ENCODE measurements at regions not wholly inside any gene's neighbourhood (a gene's known extent, or its start where the extent isn't known, plus 50 kb on each side); places are given as distances from the start of the nearest gene placed in this dataset.

DNA sequence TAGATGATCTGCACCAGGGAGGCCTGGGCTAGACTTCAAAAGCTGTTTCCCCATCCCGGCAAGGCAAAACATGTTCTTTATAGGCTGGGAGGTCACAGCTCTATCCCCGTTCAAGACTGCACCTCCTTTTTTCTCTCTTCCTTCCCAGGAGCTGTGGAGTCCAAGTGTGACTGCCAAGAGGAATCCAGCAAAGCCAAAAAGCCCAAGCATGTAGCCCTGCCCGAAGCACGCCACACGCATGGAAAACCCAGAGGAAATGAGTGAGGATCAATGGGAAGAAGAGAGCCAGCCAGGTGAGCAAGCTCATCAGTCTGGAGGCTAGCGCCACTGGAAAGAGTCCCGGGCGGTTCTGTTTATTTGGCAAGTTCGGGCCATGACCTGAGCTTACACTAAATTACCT, 240.4 kb downstream of the PRL start:
- TF ChIP-seq, protein P1, sequence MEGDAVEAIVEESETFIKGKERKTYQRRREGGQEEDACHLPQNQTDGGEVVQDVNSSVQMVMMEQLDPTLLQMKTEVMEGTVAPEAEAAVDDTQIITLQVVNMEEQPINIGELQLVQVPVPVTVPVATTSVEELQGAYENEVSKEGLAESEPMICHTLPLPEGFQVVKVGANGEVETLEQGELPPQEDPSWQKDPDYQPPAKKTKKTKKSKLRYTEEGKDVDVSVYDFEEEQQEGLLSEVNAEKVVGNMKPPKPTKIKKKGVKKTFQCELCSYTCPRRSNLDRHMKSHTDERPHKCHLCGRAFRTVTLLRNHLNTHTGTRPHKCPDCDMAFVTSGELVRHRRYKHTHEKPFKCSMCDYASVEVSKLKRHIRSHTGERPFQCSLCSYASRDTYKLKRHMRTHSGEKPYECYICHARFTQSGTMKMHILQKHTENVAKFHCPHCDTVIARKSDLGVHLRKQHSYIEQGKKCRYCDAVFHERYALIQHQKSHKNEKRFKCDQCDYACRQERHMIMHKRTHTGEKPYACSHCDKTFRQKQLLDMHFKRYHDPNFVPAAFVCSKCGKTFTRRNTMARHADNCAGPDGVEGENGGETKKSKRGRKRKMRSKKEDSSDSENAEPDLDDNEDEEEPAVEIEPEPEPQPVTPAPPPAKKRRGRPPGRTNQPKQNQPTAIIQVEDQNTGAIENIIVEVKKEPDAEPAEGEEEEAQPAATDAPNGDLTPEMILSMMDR (IDR thresholded peaks at IDR 0.05) = no peak
- H3K4me3 ChIP-seq (ENCODE audit: low read depth, low read length) = no peak overlapping the region
- no peaks in the 10 kb centered on the region for H3K9me3 ChIP-seq (ENCODE audit: control insufficient read depth, low read length)
- no peak overlapping the region for H3K27ac ChIP-seq
- no peaks in the 10 kb centered on the region for H3K27me3 ChIP-seq (ENCODE audit: control insufficient read depth, insufficient read depth, low read length)
- no peak overlapping the region for H2AFZ ChIP-seq
- no peak overlapping the region for H3K9ac ChIP-seq
- H3K4me1 ChIP-seq = no peaks in the 10 kb centered on the region
- H3K36me3 ChIP-seq (ENCODE audit: control insufficient read depth, insufficient read depth, low read length) = no peaks in the 10 kb centered on the region
- H3K79me2 ChIP-seq = no peaks in the 10 kb centered on the region
- no peak overlapping the region for H3K4me2 ChIP-seq (ENCODE audit: low read length)

DNA sequence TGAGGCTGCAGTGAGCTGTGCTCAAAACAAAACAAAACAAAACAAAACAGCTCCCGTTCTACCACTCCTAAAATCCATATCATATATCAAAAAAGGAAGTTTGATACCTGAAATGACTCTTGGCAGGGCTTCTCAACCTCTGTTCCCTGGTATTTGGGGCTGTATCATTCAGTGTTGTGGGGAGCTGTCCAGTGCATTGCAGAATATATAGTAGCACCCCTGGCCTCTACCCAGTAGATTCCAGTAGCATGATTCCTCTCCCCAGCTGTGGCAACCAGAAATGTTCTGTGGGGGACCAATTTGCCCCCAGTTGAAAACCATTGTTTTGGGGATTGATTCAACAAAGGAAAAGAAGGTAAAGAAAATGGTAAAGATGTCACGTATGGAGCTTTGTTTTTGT, 238.9 kb downstream of the PRL start:
- Histone ChIP-seq H3K27ac (no peak overlapping the region), H3K9ac (no peak overlapping the region), H3K4me2 (ENCODE audit: low read length) (no peak overlapping the region), H3K4me3 (ENCODE audit: low read depth, low read length) (no peak overlapping the region), H3K4me1 (no peaks in the 10 kb centered on the region), H3K36me3 (ENCODE audit: control insufficient read depth, insufficient read depth, low read length) (no peaks in the 10 kb centered on the region), H2AFZ (no peak overlapping the region), H3K9me3 (ENCODE audit: control insufficient read depth, low read length) (no peaks in the 10 kb centered on the region), H3K79me2 (no peaks in the 10 kb centered on the region), H3K27me3 (ENCODE audit: control insufficient read depth, insufficient read depth, low read length) (no peaks in the 10 kb centered on the region)
- TF ChIP-seq, protein P1 (IDR thresholded peaks at IDR 0.05) = no peak

DNA sequence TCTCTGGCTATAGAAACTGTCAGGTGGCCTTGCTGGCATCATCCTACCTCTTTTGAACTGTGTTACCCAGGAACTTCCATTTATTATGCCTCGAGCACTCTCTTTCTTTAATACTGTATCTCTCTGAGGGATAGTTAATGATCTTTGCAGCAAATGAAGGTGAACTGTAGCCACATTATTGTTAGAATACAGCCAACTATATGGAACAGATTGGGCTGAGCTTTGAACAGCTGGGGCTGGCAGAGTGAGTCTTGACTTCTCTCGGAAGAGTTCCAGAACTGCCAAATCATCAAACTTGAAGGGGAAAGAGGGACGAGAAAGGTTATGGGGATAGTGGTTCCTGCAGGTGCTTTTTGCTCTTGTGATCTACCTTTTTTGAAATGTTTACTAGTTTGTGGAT, 237.7 kb downstream of the PRL start:
- no peaks in the 10 kb centered on the region for H3K9me3 ChIP-seq (ENCODE audit: control insufficient read depth, low read length)
- H3K27me3 ChIP-seq (ENCODE audit: control insufficient read depth, insufficient read depth, low read length) = no peaks in the 10 kb centered on the region
- no peak overlapping the region for H3K4me2 ChIP-seq (ENCODE audit: low read length)
- H3K9ac ChIP-seq = no peak overlapping the region
- no peaks in the 10 kb centered on the region for H3K36me3 ChIP-seq (ENCODE audit: control insufficient read depth, insufficient read depth, low read length)
- H3K79me2 ChIP-seq = no peaks in the 10 kb centered on the region
- TF ChIP-seq, protein P1 (IDR thresholded peaks at IDR 0.05) = no peak
- no peak overlapping the region for H3K4me3 ChIP-seq (ENCODE audit: low read depth, low read length)
- no peaks in the 10 kb centered on the region for H3K4me1 ChIP-seq
- no peak overlapping the region for H2AFZ ChIP-seq
- H3K27ac ChIP-seq = no peak overlapping the region

DNA sequence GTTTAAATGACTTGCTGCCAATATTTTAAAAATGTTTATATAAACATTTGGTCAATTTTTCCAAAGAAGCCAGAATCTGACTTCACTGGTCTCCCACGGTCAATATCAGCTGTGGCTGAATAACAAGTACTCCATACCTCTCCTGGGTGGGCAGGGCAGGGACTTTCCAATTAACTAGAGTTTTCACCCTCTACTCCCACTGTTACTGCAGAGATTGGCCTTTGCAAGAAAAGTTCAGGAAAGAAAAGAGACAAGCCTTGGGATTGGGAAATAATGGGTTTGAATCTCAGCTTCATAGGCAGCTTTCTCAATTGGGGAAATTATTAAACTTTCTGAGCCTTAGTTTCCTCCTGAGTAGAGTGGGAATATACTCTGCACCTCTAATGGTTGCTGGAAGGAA, 236.9 kb downstream of the PRL start:
- no peaks in the 10 kb centered on the region for H3K27me3 ChIP-seq (ENCODE audit: control insufficient read depth, insufficient read depth, low read length)
- H3K36me3 ChIP-seq (ENCODE audit: control insufficient read depth, insufficient read depth, low read length) = no peaks in the 10 kb centered on the region
- H3K9me3 ChIP-seq (ENCODE audit: control insufficient read depth, low read length) = no peaks in the 10 kb centered on the region
- no peaks in the 10 kb centered on the region for H3K4me1 ChIP-seq
- no peak overlapping the region for H3K4me2 ChIP-seq (ENCODE audit: low read length)
- no peaks in the 10 kb centered on the region for H3K79me2 ChIP-seq
- H3K4me3 ChIP-seq (ENCODE audit: low read depth, low read length) = no peak overlapping the region
- no peak overlapping the region for H2AFZ ChIP-seq
- no peak overlapping the region for H3K27ac ChIP-seq
- TF ChIP-seq, protein P1 (IDR thresholded peaks at IDR 0.05) = no peak
- H3K9ac ChIP-seq = no peak overlapping the region

DNA sequence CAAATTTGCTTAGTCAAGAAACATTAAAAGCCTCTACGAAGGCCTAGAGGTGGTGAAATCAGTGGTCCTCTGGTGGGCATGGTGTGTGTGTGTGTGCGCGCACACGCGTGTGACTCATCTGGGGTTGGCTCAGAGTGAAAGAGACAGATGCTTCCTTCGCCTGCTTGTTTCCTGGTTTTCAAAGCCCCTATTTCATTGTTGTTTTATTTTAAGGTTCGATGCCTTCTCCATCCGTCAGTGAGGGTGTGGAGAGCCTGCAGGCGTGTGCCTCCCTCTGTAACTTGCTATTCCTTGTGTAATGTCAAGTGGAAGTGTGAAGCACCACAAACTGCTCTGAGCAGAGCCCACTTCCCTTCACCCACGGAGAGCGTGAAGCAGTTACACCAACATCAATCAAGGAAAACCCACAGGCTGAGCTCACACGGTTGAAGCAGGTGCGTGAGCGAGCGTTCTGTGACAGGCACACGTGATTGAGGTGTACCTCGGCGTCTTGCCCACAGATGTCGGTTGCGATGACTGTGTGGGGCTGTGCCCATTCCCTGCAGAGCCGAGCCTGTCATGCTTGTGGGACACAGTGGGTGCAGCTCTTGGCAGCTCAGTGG, 233.9 kb downstream of the PRL start:
- TF ChIP-seq, protein P1 (IDR thresholded peaks at IDR 0.05) = no peak
- Histone ChIP-seq H3K4me2 (ENCODE audit: low read length) (no peak overlapping the region), H3K4me3 (ENCODE audit: low read depth, low read length) (no peak overlapping the region), H3K27ac (no peak overlapping the region), H3K27me3 (ENCODE audit: control insufficient read depth, insufficient read depth, low read length) (no peaks in the 10 kb centered on the region), H3K79me2 (no peaks in the 10 kb centered on the region), H2AFZ (no peak overlapping the region), H3K9me3 (ENCODE audit: control insufficient read depth, low read length) (no peaks in the 10 kb centered on the region), H3K4me1 (no peaks in the 10 kb centered on the region), H3K36me3 (ENCODE audit: control insufficient read depth, insufficient read depth, low read length) (no peaks in the 10 kb centered on the region), H3K9ac (no peak overlapping the region)
